Astrocyte (in vitro differentiated cells and primary cell): ENCODE measurements at regions not wholly inside any gene's neighbourhood (a gene's known extent, or its start where the extent isn't known, plus 50 kb on each side); places are given as distances from the start of the nearest gene placed in this dataset.

Experiments
- DNase-seq: peaks from one replicate; pipeline ENCODE4 v3.0.0-alpha.2; 2010; ENCODE audit warnings: low read depth
- FAIRE-seq: peaks from 2 replicates; lab custom pipeline; 2011; peaks lifted over from hg19 to GRCh38; lab: Jason Lieb, UNC
- H2AFZ ChIP-seq: 2 replicates; pipeline ENCODE4 v1.6.0; 2012; ENCODE audit warnings: low read depth, low read length, inconsistent platforms
- H3K27ac ChIP-seq: 2 replicates; pipeline ENCODE4 v1.5.1; 2011; ENCODE audit warnings: low read depth, low read length, inconsistent platforms
- H3K27me3 ChIP-seq: 2 replicates; pipeline ENCODE4 v1.6.0; 2011; ENCODE audit warnings: low read length, inconsistent platforms; ENCODE audit not compliant: insufficient read depth
- H3K36me3 ChIP-seq: 2 replicates; pipeline ENCODE4 v1.5.1; 2011; ENCODE audit warnings: low read length, inconsistent platforms; ENCODE audit not compliant: insufficient read depth
- H3K4me1 ChIP-seq: 2 replicates; pipeline ENCODE4 v1.5.1; 2011; ENCODE audit warnings: low read length, inconsistent platforms; ENCODE audit not compliant: insufficient read depth
- H3K4me2 ChIP-seq: 2 replicates; pipeline ENCODE4 v1.6.0; 2012; ENCODE audit warnings: low read length, inconsistent platforms
- H3K4me3 ChIP-seq: 2 replicates; pipeline ENCODE4 v1.5.1; 2011; ENCODE audit warnings: low read depth, mild to moderate bottlenecking, low read length, inconsistent platforms; ENCODE audit not compliant: insufficient read depth
- H3K79me2 ChIP-seq: 2 replicates; pipeline ENCODE4 v1.6.0; 2012; ENCODE audit warnings: mild to moderate bottlenecking, low read length, inconsistent platforms; ENCODE audit not compliant: insufficient read depth
- H3K9ac ChIP-seq: 2 replicates; pipeline ENCODE4 v1.6.0; 2012; ENCODE audit warnings: mild to moderate bottlenecking, low read length, inconsistent platforms
- H3K9me3 ChIP-seq: 2 replicates; pipeline ENCODE4 v1.5.1; 2012; ENCODE audit warnings: low read depth, mild to moderate bottlenecking, low read length, inconsistent platforms; ENCODE audit not compliant: insufficient read depth
- H4K20me1 ChIP-seq: 2 replicates; pipeline ENCODE4 v1.6.0; 2012; ENCODE audit warnings: low read length, inconsistent platforms; ENCODE audit not compliant: insufficient read depth
- H3K27ac Mint-ChIP-seq: one replicate; pipeline ENCODE4 v1.8.0; 2021; ENCODE audit warnings: mild to moderate bottlenecking, mixed read lengths; ENCODE audit not compliant: unreplicated experiment
- H3K27me3 Mint-ChIP-seq: one replicate; pipeline ENCODE4 v1.8.0; 2021; ENCODE audit warnings: low read depth, mixed read lengths; ENCODE audit not compliant: unreplicated experiment
- H3K36me3 Mint-ChIP-seq: one replicate; pipeline ENCODE4 v1.8.0; 2021; ENCODE audit warnings: low read depth, mixed read lengths; ENCODE audit not compliant: unreplicated experiment
- H3K4me1 Mint-ChIP-seq: one replicate; pipeline ENCODE4 v1.8.0; 2021; ENCODE audit warnings: low read depth, mixed read lengths; ENCODE audit not compliant: unreplicated experiment
- H3K4me3 Mint-ChIP-seq: one replicate; pipeline ENCODE4 v1.8.0; 2021; ENCODE audit warnings: mild to moderate bottlenecking, moderate library complexity, mixed read lengths; ENCODE audit not compliant: unreplicated experiment
- H3K9me3 Mint-ChIP-seq: one replicate; pipeline ENCODE4 v1.8.0; 2021; ENCODE audit warnings: mild to moderate bottlenecking, mixed read lengths; ENCODE audit not compliant: unreplicated experiment
- EZH2 ChIP-seq: IDR thresholded peaks from 2 replicates; pipeline ENCODE4 v1.6.1; 2012; ENCODE audit warnings: mild to moderate bottlenecking, low read length, inconsistent platforms; ENCODE audit not compliant: insufficient read depth
- TF ChIP-seq, protein P1 (sequence below): IDR thresholded peaks from 2 replicates; pipeline ENCODE4 v1.5.1; 2011; ENCODE audit warnings: low read depth, mild to moderate bottlenecking, inconsistent platforms, low read length, moderate library complexity; ENCODE audit not compliant: insufficient read depth

DNA sequence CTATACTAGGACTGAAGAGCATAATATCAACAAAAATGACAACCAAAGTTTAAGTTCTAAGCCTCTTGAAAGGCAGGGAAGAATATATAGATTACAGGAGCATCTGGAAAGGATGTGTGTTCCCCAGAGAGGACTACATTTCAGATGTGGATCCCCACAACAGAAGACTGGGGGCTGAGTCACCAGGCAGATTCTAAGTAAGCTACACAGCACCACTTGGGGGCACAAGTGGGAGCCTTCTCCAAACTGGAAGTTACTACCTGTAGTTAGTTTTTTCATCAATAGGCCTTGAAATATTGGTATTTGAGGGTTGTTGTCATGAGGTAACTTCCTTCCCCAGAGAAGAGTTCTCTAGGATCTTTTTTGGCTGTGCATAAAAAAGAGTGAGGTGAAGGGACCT, 836.1 kb downstream of the NLGN4Y start:
- no peak overlapping the region for H3K27ac ChIP-seq
- H3K9ac ChIP-seq: no peak overlapping the region
- H3K36me3 Mint-ChIP-seq: no peaks in the 10 kb centered on the region
- H3K9me3 Mint-ChIP-seq: no peaks in the 10 kb centered on the region
- no peak for FAIRE-seq
- no peak overlapping the region for H3K27ac Mint-ChIP-seq
- H3K27me3 ChIP-seq: no peaks in the 10 kb centered on the region
- H3K4me3 ChIP-seq: no peak overlapping the region
- DNase-seq: no peak
- no peaks in the 10 kb centered on the region for H3K79me2 ChIP-seq
- H3K4me1 Mint-ChIP-seq: no peaks in the 10 kb centered on the region
- no peak overlapping the region for H3K4me2 ChIP-seq
- peaks cover 4% of the 10 kb centered on the region for H3K27me3 Mint-ChIP-seq
- H3K36me3 ChIP-seq: no peaks in the 10 kb centered on the region
- H3K4me3 Mint-ChIP-seq: no peak overlapping the region
- no peaks in the 10 kb centered on the region for H4K20me1 ChIP-seq
- H3K9me3 ChIP-seq: no peaks in the 10 kb centered on the region
- no peak for TF ChIP-seq EZH2
- TF ChIP-seq, protein P1, sequence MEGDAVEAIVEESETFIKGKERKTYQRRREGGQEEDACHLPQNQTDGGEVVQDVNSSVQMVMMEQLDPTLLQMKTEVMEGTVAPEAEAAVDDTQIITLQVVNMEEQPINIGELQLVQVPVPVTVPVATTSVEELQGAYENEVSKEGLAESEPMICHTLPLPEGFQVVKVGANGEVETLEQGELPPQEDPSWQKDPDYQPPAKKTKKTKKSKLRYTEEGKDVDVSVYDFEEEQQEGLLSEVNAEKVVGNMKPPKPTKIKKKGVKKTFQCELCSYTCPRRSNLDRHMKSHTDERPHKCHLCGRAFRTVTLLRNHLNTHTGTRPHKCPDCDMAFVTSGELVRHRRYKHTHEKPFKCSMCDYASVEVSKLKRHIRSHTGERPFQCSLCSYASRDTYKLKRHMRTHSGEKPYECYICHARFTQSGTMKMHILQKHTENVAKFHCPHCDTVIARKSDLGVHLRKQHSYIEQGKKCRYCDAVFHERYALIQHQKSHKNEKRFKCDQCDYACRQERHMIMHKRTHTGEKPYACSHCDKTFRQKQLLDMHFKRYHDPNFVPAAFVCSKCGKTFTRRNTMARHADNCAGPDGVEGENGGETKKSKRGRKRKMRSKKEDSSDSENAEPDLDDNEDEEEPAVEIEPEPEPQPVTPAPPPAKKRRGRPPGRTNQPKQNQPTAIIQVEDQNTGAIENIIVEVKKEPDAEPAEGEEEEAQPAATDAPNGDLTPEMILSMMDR: no peak
- H3K4me1 ChIP-seq: no peaks in the 10 kb centered on the region
- no peak overlapping the region for H2AFZ ChIP-seq

DNA sequence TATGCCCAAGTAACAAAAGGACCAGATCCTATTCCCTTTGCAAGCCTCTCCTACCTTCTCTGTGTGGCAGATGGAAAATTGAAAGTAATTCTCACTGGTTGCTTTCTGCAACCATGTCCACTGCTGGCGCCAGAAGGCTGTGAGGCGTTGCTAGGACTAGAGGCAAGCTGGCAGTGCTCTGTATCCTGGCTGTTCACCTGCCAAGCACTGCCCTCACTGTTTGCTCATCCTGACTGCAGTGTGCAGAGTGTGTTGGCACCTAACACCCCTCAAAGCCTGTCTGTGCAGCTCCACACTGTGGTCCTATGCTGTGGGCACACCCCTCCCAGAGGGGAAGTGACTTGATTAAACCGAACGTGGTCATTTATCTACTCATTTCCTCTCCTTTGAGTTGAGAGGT, 840.7 kb downstream of the NLGN4Y start:
- Histone ChIP-seq H3K9me3 (no peaks in the 10 kb centered on the region), H3K27ac (no peak overlapping the region), H3K36me3 (no peaks in the 10 kb centered on the region), H3K27me3 (no peaks in the 10 kb centered on the region), H3K4me3 (no peak overlapping the region), H2AFZ (no peak overlapping the region), H3K79me2 (no peaks in the 10 kb centered on the region), H3K4me1 (no peaks in the 10 kb centered on the region), H4K20me1 (no peaks in the 10 kb centered on the region), H3K4me2 (no peak overlapping the region), H3K9ac (no peak overlapping the region)
- Mint-ChIP-seq H3K9me3 (no peaks in the 10 kb centered on the region), H3K4me1 (no peaks in the 10 kb centered on the region), H3K27me3 (peaks cover 6% of the 10 kb centered on the region), H3K4me3 (no peak overlapping the region), H3K36me3 (no peaks in the 10 kb centered on the region), H3K27ac (no peak overlapping the region)
- TF ChIP-seq, protein P1: no peak
- TF ChIP-seq EZH2: no peak
- no peak for DNase-seq
- FAIRE-seq: no peak

DNA sequence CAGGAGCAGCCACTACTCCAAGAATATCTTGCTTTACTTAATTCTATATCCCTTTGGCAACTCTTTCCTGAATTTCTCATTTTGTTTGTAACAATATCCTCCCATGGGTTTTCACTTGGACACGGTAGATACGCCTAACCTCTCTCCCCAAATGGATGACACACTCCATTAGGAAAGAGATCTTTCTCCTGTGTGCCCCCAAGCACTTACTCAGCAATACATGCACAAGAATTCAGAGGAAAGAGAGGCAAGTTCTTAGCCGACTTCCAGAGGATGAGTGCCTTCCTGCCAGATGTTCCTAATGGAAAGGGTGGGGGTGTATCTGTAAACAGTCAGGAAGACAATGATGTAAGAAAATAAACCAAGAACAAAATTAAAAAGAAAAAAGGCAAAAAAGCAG, 844.5 kb downstream of the NLGN4Y start:
- Histone ChIP-seq H3K36me3 (no peaks in the 10 kb centered on the region), H3K9ac (no peak overlapping the region), H3K27me3 (no peaks in the 10 kb centered on the region), H3K9me3 (no peaks in the 10 kb centered on the region), H3K27ac (no peak overlapping the region), H3K4me3 (no peak overlapping the region), H2AFZ (no peak overlapping the region), H3K4me1 (no peaks in the 10 kb centered on the region), H4K20me1 (no peaks in the 10 kb centered on the region), H3K4me2 (no peak overlapping the region), H3K79me2 (no peaks in the 10 kb centered on the region)
- Mint-ChIP-seq H3K27me3 (peaks cover 13% of the 10 kb centered on the region), H3K4me1 (no peaks in the 10 kb centered on the region), H3K9me3 (peaks cover 5% of the 10 kb centered on the region), H3K4me3 (no peak overlapping the region), H3K27ac (no peak overlapping the region), H3K36me3 (no peaks in the 10 kb centered on the region)
- DNase-seq (no peak), FAIRE-seq (no peak)
- no peak for TF ChIP-seq EZH2
